HG03095 (cell line): ENCODE measurements at regions not wholly inside any gene's neighbourhood (a gene's known extent, or its start where the extent isn't known, plus 50 kb on each side); places are given as distances from the start of the nearest gene placed in this dataset.
"Not testable (repeated sequence)": the region's sequence is repeated elsewhere in the genome, so short reads cannot be mapped to it uniquely, and the experiment has no call there.

ENCODE experiments used
- ATAC-seq: cut with Tn5 transposase; IDR thresholded peaks from one replicate; pipeline ENCODE4 v1.9.1; 2021; ENCODE audit warnings: moderate library complexity; ENCODE audit not compliant: unreplicated experiment

DNA sequence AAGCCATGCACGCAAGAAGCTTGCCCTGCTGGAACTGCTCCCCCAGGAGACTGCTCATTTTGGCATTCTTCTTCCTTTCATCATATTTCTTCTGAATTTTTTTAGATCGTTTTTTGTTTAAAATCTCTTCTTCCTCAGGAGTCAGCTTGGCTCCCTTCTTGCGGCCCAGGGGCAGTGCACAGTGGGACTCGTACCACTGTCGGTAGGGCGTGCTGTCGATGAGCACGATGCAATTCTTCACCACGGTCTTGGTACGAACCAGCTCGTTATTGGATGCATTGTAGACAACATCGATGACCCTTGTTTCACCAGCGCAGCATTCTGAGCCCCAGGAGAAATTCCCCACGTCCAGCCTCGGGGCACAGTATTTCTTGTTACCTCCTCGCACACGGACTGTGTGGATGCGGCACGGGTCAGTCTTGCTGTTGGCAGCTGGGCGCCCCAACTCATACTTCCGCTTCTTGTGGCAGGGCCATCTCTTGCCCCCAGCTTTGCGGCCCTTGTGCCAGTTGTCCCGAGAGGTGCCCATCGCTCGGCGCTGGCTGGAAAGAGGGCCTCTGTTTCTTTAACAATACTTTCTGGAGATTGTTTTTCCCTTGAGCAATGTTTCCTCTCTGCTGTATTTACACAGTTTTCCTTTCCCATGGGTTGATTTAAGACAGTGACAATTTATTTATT lies 452.4 kb downstream of the TMEM121 start:
- ATAC-seq = no peak

DNA sequence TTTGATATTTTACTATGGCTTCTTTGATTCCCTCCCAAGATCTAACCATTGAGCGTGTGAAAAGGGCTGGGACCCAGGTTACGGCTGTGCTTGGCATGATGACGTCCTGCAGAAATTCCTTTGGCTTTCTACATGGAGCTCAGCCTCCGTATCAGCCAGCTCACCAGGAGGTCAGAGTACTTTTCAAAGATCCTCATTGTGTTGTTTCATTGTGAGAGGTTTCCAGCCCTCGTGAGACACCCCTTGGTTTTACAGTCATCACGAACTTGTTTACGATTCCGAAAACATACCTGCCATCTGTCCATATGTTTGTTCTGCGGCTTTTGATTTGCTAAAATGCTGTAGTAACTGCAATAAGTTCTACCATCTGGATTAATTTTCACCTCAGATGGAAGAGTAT lies 453.1 kb downstream of the TMEM121 start:
- no peak for ATAC-seq

- no peak for ATAC-seq
Observed at GRCh38 chr14:105980224-105980623, 453.8 kb downstream of the TMEM121 start.

GRCh38 chr14:105981517-105982302 lies 455.3 kb downstream of the TMEM121 start:
- ATAC-seq = not testable (repeated sequence)

DNA sequence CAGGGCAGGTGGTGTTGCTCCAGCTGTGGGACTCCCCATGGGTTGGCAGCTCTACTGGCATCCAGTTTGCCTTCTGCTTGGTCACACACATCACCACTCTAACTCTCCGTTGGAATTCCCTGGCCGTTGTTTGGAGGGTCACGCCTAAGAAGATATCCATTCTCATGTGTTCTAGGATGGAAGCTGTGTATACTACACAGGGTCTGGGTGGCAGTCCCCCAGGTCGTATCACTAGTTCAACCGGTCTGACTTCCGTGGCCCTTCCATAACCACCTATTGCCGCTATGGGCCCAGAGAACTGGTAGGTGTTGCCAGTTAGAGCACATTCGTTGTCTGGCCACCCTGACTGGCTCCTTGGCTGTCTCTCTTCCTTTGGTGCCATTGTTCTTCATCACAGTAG lies 456.3 kb downstream of the TMEM121 start:
- ATAC-seq = no peak

- no peak for ATAC-seq
Observed at GRCh38 chr14:105986894-105987284, 460.5 kb downstream of the TMEM121 start.

DNA sequence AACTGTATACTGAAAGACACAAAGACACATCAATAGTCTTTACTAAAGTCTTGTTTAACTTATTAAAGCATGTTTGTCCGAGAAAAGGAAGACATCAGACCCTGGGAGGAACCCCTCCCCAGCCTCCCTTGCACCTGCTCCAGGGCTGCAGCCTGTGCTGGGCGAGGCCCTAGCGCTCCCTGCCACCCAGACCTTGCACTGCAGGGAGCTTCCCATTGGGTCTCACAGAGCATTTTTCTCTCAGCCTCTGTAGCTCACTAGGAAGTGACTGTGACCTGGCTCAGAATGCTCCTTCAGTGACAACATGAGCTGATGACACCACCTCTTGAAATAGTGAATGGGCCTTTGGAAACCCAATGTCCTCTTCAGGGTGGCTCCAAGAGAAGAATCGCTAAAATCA lies 461.2 kb downstream of the TMEM121 start:
- ATAC-seq = no peak

GRCh38 chr14:105989566-105990302 lies 463.4 kb downstream of the TMEM121 start:
- ATAC-seq = no peak

DNA sequence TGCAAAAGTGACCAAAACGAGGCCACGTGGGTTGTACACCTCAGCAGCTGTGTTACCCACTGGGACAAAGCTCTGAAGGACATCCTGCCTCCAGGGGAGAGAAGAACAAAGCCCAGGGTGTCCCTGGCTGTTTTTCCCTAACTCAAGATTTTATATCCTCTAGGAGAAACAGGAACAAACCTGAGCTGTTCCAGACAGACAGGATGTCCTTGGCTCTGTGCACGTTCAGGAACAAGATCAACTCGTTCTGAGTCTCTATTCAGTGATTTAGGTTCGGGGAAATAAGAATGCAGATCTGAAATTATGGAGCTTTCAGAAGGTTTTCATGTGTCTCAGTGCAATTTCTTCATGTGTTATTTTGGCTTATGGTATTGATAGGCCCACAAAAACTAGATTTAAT lies 465.3 kb downstream of the TMEM121 start:
- ATAC-seq = not testable (repeated sequence)

- no peak for ATAC-seq
Observed at GRCh38 chr14:105993814-105994213, 467.4 kb downstream of the TMEM121 start.

GRCh38 chr14:105995011-105995710 lies 468.8 kb downstream of the TMEM121 start:
- ATAC-seq = not testable (repeated sequence)

GRCh38 chr14:105998597-105998996 lies 472.2 kb downstream of the TMEM121 start:
- ATAC-seq = not testable (repeated sequence)

GRCh38 chr14:105999361-106000028 lies 473.1 kb downstream of the TMEM121 start:
- peak; percentile 60 for ATAC-seq

DNA sequence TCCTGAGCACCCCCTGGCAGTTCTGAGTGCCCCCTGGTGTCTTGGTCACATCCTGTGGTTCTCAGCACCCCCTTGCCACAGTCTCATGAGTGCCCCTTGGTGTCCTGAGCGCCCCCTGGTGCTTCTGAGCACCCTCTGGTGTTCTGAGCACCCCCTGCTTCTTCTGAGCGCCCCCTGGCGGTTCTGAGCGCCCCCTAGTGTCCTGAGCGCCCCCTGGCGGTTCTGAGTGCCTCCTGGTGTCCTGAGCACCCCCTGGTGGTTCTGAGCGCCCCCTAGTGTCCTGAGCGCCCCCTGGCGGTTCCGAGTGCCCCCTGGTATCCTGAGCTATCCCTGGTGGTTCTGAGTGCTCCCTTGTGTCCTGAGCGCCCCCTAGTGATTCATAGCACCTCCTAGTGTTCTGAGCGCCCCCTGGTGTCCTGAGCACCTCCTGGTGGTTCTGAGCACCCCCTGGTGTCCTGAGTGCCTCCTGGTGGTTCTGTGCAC lies 473.7 kb downstream of the TMEM121 start:
- peak; percentile 43 for ATAC-seq

DNA sequence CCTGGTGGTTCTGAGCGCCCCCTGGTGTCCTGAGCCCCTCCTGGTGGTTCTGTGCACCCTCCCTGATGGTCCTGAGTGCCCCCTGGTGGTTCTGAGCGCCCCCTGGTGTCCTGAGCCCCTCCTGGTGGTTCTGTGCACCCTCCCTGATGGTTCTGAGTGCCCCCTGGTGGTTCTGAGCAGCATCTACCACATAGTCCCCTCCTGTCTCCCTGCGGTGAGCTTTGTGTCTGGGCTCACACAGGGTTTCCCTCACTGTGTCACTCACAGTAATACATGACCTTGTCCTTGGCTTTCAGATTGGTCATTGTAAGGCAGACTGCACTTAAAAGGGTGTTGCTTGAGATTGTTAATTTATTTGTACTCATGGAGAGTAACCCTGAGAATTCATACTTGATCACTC lies 474.9 kb downstream of the TMEM121 start:
- ATAC-seq = not testable (repeated sequence)

- no peak for ATAC-seq
Observed at GRCh38 chr14:106003351-106003750, 477.0 kb downstream of the TMEM121 start.

DNA sequence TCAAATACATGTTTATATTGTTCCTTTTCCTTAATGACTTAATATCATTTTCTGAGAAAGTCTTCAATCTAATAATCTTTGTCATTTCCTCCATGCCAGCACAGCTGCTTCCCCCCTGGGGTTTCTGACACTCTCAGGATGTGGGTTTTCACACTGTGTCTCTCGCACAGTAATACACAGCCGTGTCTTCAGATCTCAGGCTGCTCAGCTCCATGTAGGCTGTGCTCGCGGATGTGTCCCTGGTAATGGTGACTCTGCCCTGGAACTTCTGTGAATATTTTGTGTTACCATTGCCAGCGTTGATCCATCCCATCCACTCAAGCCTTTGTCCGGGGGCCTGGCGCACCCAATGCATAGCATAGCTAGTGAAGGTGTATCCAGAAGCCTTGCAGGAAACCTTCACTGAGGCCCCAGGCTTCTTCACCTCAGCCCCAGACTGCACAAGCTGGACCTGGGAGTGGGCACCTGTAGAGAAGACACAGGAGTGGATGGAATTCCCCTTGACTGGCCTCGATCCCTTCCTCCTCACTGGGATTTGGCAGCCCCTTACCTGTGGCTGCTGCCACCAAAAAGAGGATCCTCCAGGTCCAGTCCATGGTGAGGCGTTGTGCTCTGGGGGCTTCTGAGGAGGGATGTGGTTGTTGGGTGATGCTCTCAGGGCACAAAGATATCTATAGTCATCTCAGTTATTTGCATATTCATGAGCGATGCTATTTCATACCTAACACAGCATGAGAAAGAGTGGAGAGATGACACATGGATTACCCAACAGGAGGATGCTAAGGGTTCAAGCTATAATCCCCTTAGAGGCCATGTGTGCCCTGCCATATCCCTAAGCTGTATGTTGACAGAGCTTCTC lies 478.8 kb downstream of the TMEM121 start:
- ATAC-seq = not testable (repeated sequence)

DNA sequence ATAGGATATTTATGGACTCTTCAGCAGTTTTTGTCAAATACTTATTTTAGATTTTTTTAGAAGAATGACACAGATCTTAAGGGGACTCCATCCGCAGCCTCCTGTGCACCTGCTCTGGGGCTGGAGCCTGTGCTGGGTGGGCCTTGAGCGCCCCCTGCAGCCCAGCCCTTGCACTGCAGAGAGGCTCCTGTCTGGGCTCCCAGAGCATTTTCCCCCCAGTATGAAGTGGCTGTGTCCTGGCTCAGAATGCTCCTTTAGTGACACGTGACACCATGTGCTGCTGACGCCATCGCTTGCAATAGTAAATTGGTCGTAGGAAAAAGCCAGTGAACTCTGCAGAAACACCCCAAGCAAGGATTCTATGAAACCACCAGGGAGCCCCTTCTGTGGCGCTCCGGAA lies 479.7 kb downstream of the TMEM121 start:
- ATAC-seq = not testable (repeated sequence)

GRCh38 chr14:106006716-106007115 lies 480.3 kb downstream of the TMEM121 start:
- not testable (repeated sequence) for ATAC-seq
